ENCODE measurements at regions not wholly inside any gene's neighbourhood (a gene's known extent, or its start where the extent isn't known, plus 50 kb on each side); places are given as distances from the start of the nearest gene placed in this dataset.

- no peak for TF ChIP-seq POLR2AphosphoS5 (IDR thresholded peaks at IDR 0.05)
- TF ChIP-seq CTCF (IDR thresholded peaks at IDR 0.05), result no peak
- no peak for TF ChIP-seq EP300 (IDR thresholded peaks at IDR 0.05; ENCODE audit: low read depth)
These were observed 97.0 kb downstream of the TMEM30B start for GRCh38 chr14:61184112-61184511.
